ENCODE measurements at regions not wholly inside any gene's neighbourhood (a gene's known extent, or its start where the extent isn't known, plus 50 kb on each side); places are given as distances from the start of the nearest gene placed in this dataset.

GRCh38 chr14:51307551-51307950, 67.5 kb downstream of the TMX1 start:
- no peak for DNase-seq

GRCh38 chr14:51308866-51309265, 68.8 kb downstream of the TMX1 start:
- DNase-seq = no peak

GRCh38 chr14:51310505-51310944, 70.5 kb downstream of the TMX1 start:
- peak; percentile 84 for DNase-seq

- no peak for DNase-seq
Observed at GRCh38 chr14:51314321-51315015, 74.4 kb downstream of the TMX1 start.

- no peak for DNase-seq
Observed at GRCh38 chr14:51317373-51317772, 77.3 kb downstream of the TMX1 start.

- DNase-seq = no peak
Observed at GRCh38 chr14:51318813-51319597, 79.0 kb downstream of the TMX1 start.

- DNase-seq = peak; percentile 7
Observed at GRCh38 chr14:51321036-51321435, 81.0 kb downstream of the TMX1 start.

GRCh38 chr14:51323492-51323891, 83.4 kb downstream of the TMX1 start:
- DNase-seq = no peak

- DNase-seq = peak; percentile 62
Observed at GRCh38 chr14:51327376-51327775, 87.3 kb downstream of the TMX1 start.

GRCh38 chr14:51328064-51328771, 88.2 kb downstream of the TMX1 start:
- peak; percentile 53 for DNase-seq

GRCh38 chr14:51328772-51329353, 88.8 kb downstream of the TMX1 start:
- peak; percentile 6 for DNase-seq

- no peak for DNase-seq
Observed at GRCh38 chr14:51331486-51332367, 91.7 kb downstream of the TMX1 start.

- no peak for DNase-seq
Observed at GRCh38 chr14:51333299-51333698, 93.3 kb downstream of the TMX1 start.

- no peak for DNase-seq
Observed at GRCh38 chr14:51333901-51334521, 94.0 kb downstream of the TMX1 start.

GRCh38 chr14:51334566-51334965, 94.5 kb downstream of the TMX1 start:
- DNase-seq = no peak

GRCh38 chr14:51335531-51335930, 95.5 kb downstream of the TMX1 start:
- no peak for DNase-seq

- no peak for DNase-seq
Observed at GRCh38 chr14:51335961-51336723, 96.1 kb downstream of the TMX1 start.

- DNase-seq = no peak
Observed at GRCh38 chr14:51336734-51337133, 96.7 kb downstream of the TMX1 start.

- DNase-seq = no peak
Observed at GRCh38 chr14:51337520-51337919, 97.5 kb downstream of the TMX1 start.

GRCh38 chr14:51341338-51341737, 101.3 kb downstream of the TMX1 start:
- DNase-seq = no peak

- DNase-seq = peak; percentile 38
Observed at GRCh38 chr14:51342226-51342625, 102.2 kb downstream of the TMX1 start.
